H1 (cell line): ENCODE measurements at regions not wholly inside any gene's neighbourhood (a gene's known extent, or its start where the extent isn't known, plus 50 kb on each side); places are given as distances from the start of the nearest gene placed in this dataset.

Source experiments
- BACH1 ChIP-seq: IDR thresholded peaks from 2 replicates; pipeline ENCODE4 v1.6.1; 2012; ENCODE audit warnings: low read length, improper control_type of control experiment
- KDM4A ChIP-seq: IDR thresholded peaks from one replicate; pipeline ENCODE4 v1.7.1; 2012; ENCODE audit warnings: low read depth, mild to moderate bottlenecking, moderate library complexity, low read length, inconsistent platforms; ENCODE audit not compliant: severe bottlenecking
- TF ChIP-seq, protein P1 (sequence below), 3 experiments: IDR thresholded peaks; 1 replicate in 2 of 3; 2 replicates in 1 of 3; pipeline versions ENCODE4 v1.5.1 to v1.6.1; 2011; ENCODE audit warnings: low read length in 3 of 3, mild to moderate bottlenecking in 3 of 3, inconsistent platforms in 2 of 3, low read depth in 1 of 3, moderate library complexity in 1 of 3; ENCODE audit not compliant: insufficient read depth in 1 of 3; ENCODE audit errors: control extremely low read depth in 1 of 3

DNA sequence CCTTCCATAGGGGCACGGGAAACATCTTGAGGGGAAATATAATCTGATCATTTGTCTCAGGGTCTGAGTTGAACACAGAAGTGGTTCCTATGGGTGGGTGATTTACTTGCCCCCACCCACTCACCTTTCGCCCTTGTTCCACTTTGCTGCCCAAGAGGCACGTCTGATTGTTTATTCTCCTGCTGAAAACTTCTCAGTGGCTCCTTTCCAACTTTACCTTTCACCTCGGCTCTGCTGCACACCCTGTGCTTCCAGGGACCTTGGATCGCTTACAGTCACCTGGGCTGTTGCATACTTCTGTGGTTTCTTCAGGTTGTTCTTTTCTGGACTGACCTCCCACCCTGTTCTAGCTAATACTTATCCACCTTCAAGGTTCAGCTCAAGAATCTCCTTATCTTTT is 213.4 kb upstream of the JADE1 start (continued):
- no peak for TF ChIP-seq BACH1
- TF ChIP-seq, protein P1, sequence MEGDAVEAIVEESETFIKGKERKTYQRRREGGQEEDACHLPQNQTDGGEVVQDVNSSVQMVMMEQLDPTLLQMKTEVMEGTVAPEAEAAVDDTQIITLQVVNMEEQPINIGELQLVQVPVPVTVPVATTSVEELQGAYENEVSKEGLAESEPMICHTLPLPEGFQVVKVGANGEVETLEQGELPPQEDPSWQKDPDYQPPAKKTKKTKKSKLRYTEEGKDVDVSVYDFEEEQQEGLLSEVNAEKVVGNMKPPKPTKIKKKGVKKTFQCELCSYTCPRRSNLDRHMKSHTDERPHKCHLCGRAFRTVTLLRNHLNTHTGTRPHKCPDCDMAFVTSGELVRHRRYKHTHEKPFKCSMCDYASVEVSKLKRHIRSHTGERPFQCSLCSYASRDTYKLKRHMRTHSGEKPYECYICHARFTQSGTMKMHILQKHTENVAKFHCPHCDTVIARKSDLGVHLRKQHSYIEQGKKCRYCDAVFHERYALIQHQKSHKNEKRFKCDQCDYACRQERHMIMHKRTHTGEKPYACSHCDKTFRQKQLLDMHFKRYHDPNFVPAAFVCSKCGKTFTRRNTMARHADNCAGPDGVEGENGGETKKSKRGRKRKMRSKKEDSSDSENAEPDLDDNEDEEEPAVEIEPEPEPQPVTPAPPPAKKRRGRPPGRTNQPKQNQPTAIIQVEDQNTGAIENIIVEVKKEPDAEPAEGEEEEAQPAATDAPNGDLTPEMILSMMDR (IDR thresholded peaks at IDR 0.05; ENCODE audit: control extremely low read depth in 1 of 3, insufficient read depth in 1 of 3, low read depth in 1 of 3, low read length in 3 of 3), result no peak
- TF ChIP-seq KDM4A, result no peak
